Right hindlimb (tissue), 1 donor: ENCODE measurements at regions not wholly inside any gene's neighbourhood (a gene's known extent, or its start where the extent isn't known, plus 50 kb on each side); places are given as distances from the start of the nearest gene placed in this dataset.

Experiments
- DNase-seq: peaks from one replicate; pipeline ENCODE4 v3.0.0-alpha.2; 2018

DNA sequence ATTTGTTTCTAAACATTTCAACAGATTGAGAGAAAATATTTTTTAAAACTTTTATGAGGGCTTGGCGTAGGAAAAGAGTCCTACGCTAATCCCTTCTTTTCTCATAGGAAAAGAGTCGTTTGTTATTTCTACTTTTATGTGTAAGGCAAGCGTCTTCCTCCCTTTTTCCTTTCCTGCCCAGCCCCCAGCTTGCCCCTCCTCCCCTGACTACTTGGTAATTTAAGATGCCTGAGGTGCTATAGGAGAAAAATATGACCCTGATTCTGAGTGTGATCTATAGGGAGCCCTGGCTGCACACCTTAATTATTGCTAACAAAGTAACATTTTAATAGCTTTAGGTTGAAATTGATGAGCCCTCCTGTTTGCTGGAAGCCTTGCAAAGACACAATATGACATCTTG, 373.6 kb downstream of the PBX1 start:
- no peak for DNase-seq

GRCh38 chr1:164930833-164931232, 371.8 kb downstream of the PBX1 start:
- no peak for DNase-seq

DNA sequence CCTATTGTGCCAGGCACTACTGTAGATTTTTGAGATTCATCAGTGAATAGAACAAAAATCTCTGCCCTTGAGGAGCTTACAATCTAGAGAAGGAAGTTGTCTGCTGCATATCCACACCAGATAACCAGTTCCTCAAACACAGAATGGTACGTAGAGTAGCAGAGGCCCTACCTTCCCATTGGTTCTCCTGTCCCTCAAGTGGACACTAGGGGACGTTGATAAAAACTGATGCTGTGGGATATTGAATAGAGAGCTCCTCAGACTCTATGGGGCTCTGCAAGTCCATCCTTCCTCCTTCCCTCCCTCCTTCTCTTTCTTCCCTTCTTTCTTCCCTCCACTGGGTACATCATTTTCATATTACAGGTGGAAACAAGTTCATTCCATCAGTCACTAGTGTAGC, 371.3 kb downstream of the PBX1 start:
- DNase-seq, result no peak

GRCh38 chr1:164928232-164928812, 369.3 kb downstream of the PBX1 start:
- no peak for DNase-seq

DNA sequence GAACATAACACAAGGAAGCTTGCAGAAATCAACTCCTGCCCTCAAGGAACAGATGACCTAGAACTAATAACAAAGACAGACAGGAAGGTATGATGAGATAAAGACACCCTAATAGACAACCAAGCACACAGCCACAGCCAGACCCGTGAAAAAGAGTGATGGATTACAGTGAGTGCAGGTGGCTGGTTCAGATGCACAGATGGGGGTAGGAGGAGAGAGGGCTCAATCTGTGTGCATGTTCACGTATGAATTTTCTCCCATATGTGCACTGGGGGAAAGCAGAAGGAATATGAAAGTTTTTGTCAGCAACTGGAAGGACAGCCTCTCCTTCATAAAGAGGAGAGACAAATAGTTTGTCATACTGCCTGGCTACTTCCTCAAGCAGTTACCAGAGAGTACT, 367.1 kb downstream of the PBX1 start:
- no peak for DNase-seq

GRCh38 chr1:164922585-164922984, 363.6 kb downstream of the PBX1 start:
- no peak for DNase-seq

DNA sequence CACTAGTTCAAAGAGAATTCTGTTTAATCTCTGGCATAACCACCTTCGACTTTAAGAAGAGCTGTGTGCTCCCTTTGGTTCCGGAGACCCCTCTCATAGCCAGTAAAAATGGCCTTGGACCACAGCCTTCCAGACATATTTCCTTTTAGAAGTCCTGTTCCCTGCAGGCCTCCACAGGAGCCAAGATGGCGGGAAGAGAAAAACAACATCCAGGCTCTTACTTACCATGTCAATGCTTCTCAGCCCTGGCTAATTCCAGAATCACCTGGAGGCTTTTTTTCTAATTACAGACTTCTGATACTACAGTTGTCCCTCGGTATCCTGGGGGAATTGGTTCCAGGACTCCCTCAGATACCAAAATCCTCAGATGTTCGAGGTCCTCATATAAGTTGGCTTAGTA, 362.5 kb downstream of the PBX1 start:
- DNase-seq, result no peak

GRCh38 chr1:164918140-164918539, 359.2 kb downstream of the PBX1 start:
- DNase-seq, result no peak

- no peak for DNase-seq
These were observed 355.2 kb downstream of the PBX1 start for GRCh38 chr1:164914208-164914607.

GRCh38 chr1:164912290-164912689, 353.3 kb downstream of the PBX1 start:
- DNase-seq, result no peak

DNA sequence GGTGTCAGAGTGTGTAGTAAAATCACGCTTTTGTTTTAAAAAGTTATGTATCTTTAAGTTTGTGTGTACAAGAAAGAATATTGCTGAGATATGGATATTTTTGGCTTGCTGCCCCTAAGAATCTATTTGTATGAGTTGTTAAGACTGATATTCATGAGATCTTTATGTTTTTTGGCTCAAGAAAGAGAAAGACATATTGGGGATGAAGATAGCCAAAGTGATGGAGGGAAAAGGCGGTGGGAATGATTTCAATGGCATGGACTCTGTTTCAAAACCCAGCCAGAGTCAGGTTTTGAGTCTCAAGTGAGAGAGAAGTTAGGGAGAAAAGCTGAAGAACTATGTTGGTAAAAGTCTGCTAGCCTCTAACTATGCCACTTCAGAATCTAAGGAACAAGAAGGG, 351.7 kb downstream of the PBX1 start:
- DNase-seq, result no peak

GRCh38 chr1:164907666-164908065, 348.7 kb downstream of the PBX1 start:
- no peak for DNase-seq

DNA sequence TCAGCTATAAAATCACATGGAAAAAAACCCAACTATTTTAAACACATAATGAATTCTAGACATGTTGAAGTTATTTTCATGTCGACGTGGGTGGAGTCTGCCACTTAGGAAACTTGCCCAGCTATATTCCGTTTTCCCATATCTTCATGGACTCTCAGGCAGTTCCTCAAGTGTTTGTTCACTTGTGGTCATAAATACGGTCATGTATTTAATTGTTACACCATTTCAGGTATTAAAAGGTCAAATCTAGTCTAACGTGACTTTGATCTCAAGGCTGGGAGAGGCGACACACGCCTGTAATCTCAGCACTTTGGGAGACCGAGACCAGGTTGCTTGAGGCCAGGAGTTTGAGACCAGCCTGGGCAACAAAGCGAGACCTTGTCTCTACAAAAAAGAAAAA, 346.9 kb downstream of the PBX1 start:
- no peak for DNase-seq

DNA sequence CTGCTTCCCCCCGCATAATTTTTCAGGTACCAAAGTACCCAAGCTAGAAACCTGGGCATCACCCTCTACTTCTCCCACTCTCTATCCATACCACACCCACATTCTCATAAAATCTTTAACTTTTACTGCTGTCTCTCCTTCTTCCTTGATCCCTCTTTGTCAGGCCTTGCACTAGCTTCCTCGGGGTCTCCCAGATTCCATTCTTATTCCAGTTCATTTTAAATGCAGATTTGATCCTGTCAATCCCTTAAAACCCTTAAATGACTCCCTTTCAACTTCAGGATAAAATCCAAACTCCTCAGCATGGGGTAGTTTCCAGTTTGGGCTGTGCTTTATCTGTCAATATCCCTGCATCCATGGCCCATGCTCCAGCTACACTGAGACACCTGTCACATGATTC, 343.5 kb downstream of the PBX1 start:
- no peak for DNase-seq
